NB4 (cell line): ENCODE measurements at regions not wholly inside any gene's neighbourhood (a gene's known extent, or its start where the extent isn't known, plus 50 kb on each side); places are given as distances from the start of the nearest gene placed in this dataset.

Source experiments
- TF ChIP-seq, protein P1 (sequence below): IDR thresholded peaks from 2 replicates; pipeline ENCODE4 v1.6.1; 2011; ENCODE audit warnings: low read depth, low read length
- TF ChIP-seq, protein P2 (sequence below): IDR thresholded peaks from one replicate; pipeline ENCODE4 v1.5.1; 2012; ENCODE audit warnings: low read depth, low read length

DNA sequence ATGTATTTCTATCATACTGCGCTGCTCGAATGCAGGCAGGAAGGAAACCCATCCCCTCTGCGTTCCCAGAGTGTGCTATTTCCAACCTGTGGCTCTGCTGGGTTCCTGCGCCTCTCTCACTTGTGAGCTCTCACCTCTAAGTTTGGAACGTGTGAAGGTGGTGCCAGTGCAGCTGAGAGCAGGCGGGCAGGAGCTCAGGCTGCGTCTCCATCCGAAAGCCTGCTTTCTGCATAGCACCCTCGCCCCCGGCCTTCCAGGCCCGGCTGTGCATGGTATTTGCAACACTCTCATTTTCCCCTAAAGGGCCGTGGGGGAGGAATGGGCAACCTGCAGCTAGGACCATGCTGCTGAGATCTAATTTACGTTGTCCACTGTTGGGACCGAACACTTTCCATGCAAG, 288.0 kb upstream of the TSHZ2 start:
- TF ChIP-seq, protein P1, sequence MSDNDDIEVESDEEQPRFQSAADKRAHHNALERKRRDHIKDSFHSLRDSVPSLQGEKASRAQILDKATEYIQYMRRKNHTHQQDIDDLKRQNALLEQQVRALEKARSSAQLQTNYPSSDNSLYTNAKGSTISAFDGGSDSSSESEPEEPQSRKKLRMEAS, result no peak
- TF ChIP-seq, protein P2, sequence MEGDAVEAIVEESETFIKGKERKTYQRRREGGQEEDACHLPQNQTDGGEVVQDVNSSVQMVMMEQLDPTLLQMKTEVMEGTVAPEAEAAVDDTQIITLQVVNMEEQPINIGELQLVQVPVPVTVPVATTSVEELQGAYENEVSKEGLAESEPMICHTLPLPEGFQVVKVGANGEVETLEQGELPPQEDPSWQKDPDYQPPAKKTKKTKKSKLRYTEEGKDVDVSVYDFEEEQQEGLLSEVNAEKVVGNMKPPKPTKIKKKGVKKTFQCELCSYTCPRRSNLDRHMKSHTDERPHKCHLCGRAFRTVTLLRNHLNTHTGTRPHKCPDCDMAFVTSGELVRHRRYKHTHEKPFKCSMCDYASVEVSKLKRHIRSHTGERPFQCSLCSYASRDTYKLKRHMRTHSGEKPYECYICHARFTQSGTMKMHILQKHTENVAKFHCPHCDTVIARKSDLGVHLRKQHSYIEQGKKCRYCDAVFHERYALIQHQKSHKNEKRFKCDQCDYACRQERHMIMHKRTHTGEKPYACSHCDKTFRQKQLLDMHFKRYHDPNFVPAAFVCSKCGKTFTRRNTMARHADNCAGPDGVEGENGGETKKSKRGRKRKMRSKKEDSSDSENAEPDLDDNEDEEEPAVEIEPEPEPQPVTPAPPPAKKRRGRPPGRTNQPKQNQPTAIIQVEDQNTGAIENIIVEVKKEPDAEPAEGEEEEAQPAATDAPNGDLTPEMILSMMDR, result no peak
